Embryonic facial prominence (tissue), 1 donor: ENCODE measurements at regions not wholly inside any gene's neighbourhood (a gene's known extent, or its start where the extent isn't known, plus 50 kb on each side); places are given as distances from the start of the nearest gene placed in this dataset.
"Not testable (repeated sequence)": the region's sequence is repeated elsewhere in the genome, so short reads cannot be mapped to it uniquely, and the experiment has no call there.

Experiments
- DNase-seq: peaks from one replicate; pipeline ENCODE4 v3.0.0-alpha.2; 2016; ENCODE audit errors: extremely low spot score

DNA sequence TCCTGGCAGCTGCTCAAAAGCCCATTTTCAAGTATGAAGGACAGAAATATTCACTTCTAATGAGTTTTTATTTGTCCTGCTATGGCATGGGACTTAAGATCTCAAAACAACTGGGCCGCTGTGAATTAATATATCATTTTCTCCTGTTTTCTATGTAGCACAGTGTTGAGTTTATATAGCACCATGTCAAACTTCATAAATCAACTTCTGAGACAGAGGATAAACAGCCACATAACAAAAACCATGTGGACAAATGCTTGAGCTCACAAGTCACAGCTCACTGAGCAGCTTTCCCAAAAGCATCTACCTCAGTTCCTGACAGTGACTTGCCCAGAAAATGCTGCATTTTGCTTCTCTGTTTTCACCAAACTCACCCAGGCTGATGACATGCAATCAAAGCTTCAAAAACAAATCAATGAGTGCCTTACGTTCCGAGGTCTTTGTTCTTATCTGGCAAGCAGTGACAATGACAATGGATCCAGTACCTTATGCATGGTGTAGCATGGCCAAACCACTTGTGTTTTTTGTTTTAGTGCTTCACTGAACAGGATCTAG lies 722.6 kb downstream of the LRRIQ3 start:
- no peak for DNase-seq

DNA sequence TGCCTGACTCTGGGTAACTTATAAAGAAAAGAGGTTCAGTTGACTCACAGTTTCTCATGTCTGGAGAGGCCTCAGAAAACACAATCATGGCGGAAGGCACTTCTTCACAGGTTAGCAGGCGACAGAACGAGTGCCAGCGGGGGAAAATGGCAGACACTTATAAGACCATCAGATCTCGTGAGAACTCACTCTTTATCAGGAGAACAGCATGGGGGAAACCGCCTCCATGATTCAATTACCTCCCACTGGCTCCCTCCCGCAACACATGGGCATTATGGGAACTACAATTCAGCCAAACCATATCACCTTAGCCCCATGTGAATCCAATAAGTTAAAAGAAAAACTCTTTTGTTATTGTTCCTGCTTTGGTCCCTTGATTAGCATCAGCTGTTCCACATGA lies 725.2 kb downstream of the LRRIQ3 start:
- no peak for DNase-seq

DNA sequence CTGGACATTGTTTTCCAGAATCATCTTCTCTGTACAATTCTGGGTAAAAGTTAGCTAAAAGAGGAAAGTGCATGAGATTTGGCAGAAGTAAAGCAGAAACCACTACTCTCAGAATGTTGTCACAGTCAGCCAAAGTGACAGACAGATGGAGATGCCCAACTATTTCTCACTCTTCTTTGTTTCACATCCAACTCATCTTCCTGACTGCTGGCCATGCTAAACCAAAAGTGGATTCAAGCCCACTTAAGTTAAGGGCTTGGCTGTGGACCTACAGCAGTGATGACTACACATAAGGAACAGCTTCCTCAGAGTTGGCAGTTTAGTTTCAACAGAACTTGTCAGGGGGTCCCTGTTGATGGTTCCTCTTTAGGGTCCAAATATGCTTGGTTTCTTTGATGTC lies 730.2 kb downstream of the LRRIQ3 start:
- DNase-seq: no peak

DNA sequence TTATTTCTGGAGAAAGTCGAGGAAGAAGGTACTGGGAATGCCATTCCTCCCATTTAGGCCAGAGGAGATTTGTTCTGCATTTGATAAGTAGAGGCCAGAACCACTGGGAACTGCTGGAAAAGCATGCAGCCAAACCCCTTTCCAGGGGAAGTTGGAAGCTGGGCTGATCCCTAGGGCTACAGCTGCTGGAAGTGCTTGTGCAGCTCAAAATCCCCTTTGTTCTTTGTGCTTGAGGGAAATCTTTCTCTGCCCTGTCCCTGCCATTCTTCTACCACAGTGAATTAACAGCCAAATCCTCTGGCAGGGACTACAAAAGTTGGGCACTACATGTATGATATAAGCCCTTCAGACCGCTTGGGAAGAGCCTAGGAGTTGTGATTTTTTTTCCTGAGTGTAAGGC lies 734.1 kb downstream of the LRRIQ3 start:
- DNase-seq: no peak

DNA sequence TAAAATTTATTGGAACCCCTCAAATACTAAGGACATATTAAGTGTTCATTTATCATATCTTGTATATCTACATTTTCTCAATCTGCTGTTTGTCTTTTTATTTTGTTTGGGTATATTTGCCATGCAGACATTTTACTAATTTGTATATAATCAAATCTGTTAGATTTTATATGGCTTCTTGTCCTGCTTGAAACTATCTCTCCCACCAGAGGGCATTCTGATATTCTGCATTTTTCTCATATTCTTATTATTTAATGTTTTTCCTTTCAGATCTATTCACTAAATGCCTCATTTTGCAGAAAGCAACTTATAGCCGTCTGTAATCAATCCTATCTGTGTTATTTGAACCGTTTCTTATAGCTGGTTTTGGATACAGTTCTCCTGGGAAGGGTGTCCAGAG lies 745.5 kb downstream of the LRRIQ3 start:
- DNase-seq: no peak

DNA sequence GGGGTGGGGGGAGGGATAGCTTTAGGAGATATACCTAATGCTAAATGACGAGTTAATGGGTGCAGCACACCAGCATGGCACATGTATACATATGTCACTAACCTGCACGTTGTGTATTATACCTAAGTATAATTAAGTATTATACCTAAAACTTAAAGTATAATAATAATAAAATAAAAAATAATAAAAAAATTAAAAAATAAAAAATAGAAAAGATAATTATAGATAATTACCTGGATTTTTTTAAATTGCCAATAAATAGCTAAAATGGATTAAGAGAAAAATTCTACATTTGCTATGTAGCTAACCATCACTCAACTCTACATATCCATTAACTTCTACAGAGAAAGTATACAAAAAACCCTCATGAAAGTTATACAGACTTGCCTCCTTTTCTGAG lies 747.3 kb downstream of the LRRIQ3 start:
- not testable (repeated sequence) for DNase-seq

DNA sequence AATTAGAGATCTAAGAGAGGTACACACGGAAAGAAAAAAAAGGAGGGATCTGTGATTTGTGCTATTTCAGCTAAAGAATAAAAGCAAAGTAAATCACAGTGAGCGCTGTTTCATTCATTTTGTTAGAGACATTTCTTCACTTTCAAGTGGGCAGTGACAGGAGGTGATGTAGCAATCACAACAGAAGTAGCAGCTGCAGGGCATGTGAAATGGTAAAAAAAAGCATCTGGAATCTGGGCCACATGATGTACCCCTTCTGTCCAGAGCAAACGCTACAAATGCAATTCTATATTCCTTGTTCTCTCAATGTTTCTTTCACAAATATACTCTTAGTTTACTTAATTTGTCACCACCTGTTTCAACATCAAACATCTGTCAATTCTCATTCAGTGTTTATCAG lies 786.5 kb downstream of the LRRIQ3 start:
- DNase-seq: no peak

DNA sequence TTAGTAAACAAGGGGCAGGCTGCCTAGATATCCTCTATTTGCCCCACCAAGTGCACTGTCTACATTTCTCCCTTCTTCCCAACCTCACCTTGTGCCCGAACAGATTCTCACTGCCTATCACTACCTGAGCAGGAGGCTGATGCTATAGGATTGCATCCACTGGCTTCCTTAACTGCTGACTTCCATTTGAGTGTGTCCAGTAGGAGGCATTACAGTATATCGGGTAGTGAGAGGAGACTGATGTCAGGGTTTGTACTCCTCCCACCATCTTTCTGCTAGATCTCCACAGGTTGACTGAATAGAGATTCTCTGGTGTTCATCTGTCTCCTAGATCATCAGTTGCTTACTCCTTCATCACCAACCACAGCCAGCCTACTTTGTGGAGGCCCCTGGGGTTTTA lies 796.3 kb downstream of the LRRIQ3 start:
- no peak for DNase-seq

DNA sequence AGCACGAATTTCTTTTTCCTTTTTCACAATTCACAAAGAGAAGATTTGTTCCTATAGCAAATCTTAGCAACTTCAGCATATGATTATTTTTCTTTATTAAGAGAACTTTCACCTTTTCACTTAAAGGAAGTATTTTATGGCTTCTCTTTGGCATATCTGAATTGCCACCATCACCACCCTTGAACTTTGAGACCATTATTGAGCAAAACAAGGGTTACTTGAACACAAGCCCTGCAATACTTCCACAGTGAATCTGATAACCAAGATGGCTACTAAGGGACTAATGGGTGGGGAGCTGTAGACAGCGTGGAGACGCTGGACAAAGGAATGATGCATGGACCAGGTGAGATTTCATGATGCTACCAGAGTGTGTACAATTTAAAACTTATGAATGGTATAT lies 815.0 kb downstream of the LRRIQ3 start:
- no peak for DNase-seq

DNA sequence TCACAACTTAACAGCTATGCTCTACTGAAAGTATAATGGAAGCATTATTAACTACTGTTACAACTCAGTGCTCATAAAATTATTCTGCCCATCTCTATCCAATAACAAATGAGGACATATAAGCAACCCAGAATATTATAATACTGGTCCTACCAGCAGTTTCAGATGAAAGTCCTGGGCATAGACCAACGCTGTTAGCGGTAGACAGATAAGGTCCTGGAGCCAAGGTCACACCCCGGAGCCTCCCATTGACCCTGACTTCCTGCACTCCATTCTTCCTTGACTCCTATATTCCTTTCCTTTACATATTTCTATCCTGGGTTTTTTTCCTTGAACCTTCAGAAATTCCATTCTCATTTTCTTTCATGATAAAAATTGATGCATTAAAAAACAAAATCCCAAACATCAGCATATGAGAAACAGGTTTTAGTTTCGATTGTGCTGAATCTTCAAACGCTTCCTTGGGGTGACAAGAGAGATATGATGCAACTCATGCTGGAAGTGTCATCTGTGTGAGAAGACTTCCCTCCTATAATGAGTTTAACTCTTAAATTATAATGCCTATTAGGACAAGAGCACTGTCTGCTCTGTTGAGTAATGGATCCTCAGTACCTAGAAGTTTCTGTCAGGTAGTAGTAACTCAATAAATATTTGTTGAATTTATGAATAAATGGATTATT lies 831.1 kb downstream of the LRRIQ3 start:
- no peak for DNase-seq

DNA sequence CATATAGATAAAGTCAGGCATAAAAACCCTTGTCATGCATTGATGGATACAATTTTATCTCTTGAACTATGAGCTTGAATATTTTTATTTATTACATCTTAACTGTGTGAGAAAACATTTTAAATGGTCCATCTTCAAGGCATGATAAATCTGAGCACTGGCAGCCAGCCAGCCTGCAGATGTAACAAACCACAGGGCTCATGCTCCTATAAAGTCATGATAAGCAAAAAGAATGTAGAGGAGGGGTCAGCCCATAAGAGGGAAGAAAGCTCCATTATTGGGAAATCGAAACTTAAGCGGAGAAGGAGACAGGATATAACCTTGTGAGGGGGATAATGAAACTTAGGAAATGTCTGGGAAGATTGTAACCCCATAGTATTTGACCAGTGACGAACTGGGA lies 839.0 kb downstream of the LRRIQ3 start:
- no peak for DNase-seq

DNA sequence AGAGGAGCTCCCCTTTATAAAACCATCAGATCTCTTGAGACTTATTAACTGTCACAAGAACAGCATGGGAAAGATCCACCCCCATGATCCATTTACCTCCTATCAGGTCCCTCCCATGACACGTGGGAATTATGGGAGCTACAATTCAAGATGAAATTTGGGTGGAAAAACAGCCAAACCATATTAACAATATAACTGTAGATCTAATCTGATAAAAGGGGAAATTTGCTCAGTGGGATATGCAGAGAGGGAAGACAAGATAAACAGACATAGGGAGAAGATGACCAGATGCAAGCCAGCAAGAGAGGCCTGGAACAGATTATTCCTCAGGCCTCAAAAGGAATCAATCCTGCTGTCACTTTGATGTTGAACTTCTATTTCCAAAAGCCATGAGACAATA lies 841.5 kb downstream of the LRRIQ3 start:
- no peak for DNase-seq

DNA sequence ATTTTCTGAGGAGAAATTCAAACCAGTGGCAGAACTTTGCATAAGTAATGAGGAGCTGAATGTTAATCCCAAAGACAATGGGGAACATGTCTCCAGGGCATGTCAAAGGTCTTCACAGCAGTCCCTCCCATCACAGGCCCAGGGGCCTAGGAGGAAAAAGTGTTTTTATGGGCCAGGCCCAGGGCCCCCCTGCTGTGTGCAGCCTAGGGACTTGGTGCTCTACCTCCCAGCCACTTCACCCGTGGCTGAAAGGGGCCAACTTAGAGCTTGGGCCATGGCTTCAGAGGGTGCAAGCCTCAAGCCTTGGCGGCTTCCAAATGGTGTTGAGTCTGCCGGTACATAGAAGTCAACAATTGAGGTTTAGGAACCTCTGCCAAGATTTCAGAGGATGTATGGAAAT lies 854.0 kb downstream of the LRRIQ3 start:
- DNase-seq: no peak

DNA sequence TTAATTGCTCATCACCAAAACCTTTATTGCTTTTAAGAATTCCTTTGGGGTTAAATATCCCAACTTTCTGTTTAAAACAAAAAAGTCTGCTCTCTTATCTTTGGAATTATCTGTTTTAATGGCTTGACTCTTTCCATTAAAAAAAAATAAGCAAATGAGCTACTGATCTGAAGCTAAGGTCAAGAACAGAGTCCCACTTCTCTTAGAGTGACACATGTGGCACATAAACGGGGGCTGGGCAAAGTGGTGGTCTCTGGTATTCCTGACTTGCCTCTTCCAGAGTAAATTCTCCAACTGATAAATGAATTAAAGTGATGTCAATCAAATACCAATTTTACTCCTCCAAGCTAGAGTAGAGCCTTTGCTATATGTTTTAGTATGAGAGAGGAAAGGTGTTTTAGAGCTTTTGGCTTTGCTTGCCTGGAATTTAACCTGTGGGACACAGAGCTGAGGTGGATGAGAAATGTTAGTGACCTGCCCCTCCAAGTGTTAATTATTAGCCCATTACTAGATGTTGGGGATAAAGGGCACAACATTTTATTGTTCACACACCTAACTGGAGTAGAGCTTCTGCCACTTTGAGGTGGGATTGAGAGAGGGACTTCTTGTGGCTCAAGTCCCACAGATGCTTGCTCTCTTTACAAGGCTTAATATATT lies 864.0 kb downstream of the LRRIQ3 start:
- no peak for DNase-seq

DNA sequence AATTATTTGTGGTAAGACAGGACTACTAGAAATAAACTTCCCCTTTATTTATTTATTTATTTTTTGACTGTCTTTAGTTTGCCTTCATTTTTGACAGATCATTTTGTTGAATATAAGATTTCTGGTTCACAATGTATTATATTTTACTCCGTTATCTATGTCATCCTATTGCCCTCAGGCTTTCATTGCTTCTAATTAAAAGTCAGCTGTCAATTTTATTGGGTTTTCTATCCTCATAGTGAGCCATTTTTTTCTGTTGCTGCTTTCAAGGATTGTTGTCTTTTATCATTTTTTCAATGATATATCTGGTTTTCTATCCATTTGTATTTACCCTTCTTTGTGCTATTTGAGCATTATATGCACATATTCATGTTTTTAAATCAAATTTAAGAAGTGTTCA lies 866.2 kb downstream of the LRRIQ3 start:
- DNase-seq: no peak

DNA sequence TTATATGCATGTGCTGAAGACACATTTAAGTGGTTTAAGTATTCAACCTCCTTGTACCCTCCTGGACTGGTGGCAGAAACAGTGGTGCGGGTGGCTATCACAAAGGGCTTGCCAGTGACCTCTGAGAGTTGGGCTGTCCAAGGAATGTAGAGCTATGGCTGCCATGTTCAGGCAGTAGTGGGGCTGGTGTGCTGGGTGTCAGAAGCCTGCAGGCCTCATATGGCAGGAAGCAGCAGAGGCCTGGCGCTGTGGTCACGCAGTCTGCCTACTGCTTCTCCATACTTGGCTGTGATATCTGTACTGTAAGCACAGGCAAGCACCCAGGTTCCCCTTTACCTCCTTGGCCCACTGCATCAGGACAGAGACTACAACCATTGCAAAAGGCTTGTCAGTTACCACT lies 870.0 kb downstream of the LRRIQ3 start:
- no peak for DNase-seq

DNA sequence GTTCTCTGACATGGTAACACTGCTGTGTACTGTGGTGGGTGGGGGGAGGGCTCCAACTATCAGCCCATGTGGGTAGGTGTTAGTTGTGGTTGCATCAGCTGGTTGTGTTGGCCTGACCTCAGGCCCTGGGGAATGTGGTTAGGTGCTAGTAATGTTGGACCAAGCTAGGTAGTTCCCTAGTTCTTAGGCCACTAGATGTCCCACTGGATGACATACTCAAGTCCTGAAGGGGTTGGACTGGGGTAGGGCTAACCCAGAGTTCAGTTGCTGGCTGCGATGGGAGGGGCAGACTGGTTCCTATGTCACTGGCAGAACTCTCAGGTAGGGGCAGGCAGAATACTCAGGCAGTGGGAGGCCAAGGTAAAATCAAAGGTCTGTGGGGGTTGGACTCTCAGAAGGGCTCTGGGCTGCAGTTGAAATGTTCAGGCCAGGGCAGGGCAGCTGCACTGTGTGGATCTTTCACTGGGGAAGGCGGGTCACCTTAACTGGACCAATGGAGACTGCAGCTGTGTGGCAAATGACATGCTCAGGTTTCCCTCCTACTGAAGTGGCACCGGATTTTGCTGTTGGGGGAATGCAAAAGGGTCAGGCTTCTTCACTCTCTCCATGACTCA lies 870.7 kb downstream of the LRRIQ3 start:
- DNase-seq: no peak

DNA sequence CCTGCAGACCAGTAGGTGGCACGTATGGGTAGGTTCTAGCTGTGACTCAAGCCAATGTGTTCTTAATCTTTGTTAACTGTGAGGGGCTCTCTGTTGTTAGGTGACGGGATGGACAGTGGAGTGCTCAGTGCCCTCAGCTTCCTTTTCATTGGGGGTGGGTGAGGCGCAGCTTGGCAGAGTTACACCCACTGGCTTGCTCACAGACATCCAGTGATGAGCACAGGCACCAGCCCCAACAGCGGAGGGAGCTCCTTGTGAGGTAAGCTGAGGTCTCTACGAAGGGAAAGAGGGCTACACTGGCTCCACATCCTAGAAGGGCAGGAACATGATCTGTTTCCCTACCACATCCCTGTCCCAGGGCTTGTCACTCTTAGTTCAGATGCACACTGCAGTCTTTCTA lies 871.3 kb downstream of the LRRIQ3 start:
- no peak for DNase-seq

DNA sequence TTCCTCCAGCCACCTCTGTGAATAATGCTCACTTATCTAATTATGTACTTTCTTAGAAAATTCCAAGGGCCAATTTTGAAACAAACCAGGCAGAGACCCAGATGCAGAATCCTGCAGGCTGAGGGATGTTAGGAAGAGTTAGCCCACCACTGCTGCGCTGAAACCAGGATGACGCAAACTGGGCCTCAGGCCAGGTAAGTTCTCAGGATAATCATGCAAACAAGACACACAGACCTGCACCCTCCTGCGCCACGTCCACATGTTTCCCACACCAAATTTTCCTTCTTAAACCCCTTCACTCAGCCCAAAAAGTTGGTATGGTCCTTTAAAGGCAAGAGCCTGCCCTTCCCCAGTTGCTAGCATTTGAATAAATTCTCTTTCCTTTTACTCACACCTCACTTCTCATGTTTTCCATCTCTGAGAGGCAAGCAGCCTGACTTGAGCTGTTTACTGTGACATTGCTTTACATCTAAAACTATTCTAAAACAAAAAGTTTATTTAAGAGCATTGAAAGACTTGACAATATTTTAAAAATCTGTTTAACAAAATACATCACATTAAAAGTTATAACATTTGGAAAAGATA lies 887.1 kb downstream of the LRRIQ3 start:
- no peak for DNase-seq

DNA sequence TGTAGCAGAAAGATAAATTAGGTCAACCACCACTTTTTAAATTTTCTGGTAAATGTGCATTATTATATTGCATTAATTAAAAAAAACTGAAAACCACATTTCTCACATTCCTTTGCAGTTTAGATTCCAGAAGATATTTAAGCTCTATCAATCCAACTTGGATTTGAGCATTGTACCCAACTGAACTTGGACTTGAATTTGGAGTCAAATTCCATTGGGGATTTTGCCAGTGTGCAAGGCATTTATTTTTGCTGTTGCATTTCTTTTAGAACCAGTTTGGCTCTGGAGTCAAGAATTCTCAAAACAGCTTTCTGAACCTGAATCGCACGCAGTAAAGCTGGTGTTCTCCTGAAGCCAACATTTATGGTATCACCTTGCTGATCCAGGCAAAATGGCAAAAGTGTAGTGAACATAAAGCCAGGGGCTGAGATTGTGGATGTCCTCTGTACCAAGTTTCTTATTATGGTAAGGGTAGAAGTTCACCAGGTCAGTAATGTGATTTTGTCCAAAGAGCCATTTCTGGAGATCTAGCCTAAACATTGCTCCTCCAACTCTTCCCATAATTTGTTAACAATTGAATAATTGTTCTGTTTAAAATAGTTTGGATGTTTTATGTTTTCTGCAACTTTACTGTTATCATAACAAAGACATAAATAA lies 890.9 kb downstream of the LRRIQ3 start:
- DNase-seq: no peak

DNA sequence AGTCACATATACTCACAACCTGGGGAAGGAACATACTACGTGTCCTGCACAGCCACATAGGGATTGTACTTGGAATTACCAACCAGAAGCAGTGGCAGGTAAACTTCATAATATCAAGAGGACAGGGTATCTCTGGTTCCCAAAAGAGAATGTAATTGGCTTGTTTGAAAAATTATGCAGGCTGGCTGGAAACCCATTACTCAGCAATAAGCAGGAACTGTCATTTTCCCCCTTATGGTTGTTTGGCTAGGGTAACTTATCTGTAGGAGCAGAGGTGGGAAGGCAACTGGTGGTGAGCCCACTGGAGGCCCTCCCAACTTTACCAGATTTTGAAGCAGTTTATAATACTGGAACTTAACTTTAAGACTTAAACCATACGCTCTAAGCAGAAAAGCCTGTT lies 924.1 kb downstream of the LRRIQ3 start:
- DNase-seq: no peak

DNA sequence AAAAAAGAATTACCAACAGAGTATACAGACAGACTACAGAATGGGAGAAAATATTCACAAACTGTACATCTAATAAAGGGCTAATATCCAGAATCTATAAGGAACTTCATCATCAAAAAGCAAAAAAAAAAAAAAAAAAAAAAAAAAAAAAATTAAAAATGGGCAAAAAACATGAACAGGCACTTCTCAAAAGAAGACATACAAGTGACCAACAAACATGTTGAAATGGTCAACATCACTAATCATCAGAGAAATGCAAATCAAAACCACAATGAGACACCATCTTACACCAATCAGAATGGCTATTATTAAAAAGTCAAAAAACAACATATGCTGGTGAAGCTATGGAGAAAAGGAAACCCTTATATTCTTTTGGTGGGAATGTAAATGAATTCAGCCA lies 952.8 kb downstream of the LRRIQ3 start:
- not testable (repeated sequence) for DNase-seq
